IPS-15b (cell line): ENCODE measurements at regions not wholly inside any gene's neighbourhood (a gene's known extent, or its start where the extent isn't known, plus 50 kb on each side); places are given as distances from the start of the nearest gene placed in this dataset.

Experiments used
- H3K27me3 ChIP-seq: one replicate; pipeline ENCODE4 v1.6.1; 2013; ENCODE audit warnings: low read length; ENCODE audit not compliant: control insufficient read depth, insufficient read depth
- H3K36me3 ChIP-seq: one replicate; pipeline ENCODE4 v1.6.1; 2013; ENCODE audit warnings: low read length; ENCODE audit not compliant: control insufficient read depth, insufficient read depth
- H3K4me1 ChIP-seq: one replicate; pipeline ENCODE4 v1.6.1; 2013; ENCODE audit warnings: mild to moderate bottlenecking, low read length; ENCODE audit not compliant: control insufficient read depth, insufficient read depth
- H3K4me3 ChIP-seq: one replicate; pipeline ENCODE4 v1.5.1; 2013; ENCODE audit warnings: low read depth, low read length
- H3K9ac ChIP-seq: one replicate; pipeline ENCODE4 v1.6.1; 2013; ENCODE audit warnings: low read depth, mild to moderate bottlenecking, low read length
- H3K9me3 ChIP-seq: one replicate; pipeline ENCODE4 v1.6.1; 2013; ENCODE audit warnings: mild to moderate bottlenecking, low read length; ENCODE audit not compliant: control insufficient read depth, insufficient read depth

GRCh38 chr14:65335411-65335947, 77.1 kb upstream of the FUT8 start:
- Histone ChIP-seq H3K9ac (no peak overlapping the region), H3K4me3 (peak overlapping the region; percentile 31), H3K27me3 (no peaks in the 10 kb centered on the region), H3K36me3 (no peaks in the 10 kb centered on the region), H3K9me3 (no peaks in the 10 kb centered on the region), H3K4me1 (peaks cover 20% of the 10 kb centered on the region)

GRCh38 chr14:65336191-65336591, 76.3 kb upstream of the FUT8 start:
- H3K9ac ChIP-seq = no peak overlapping the region
- H3K9me3 ChIP-seq = no peaks in the 10 kb centered on the region
- H3K4me1 ChIP-seq = peaks cover 20% of the 10 kb centered on the region
- H3K4me3 ChIP-seq = no peak overlapping the region
- H3K27me3 ChIP-seq = no peaks in the 10 kb centered on the region
- no peaks in the 10 kb centered on the region for H3K36me3 ChIP-seq

- Histone ChIP-seq H3K4me1 (peaks cover 14% of the 10 kb centered on the region), H3K36me3 (no peaks in the 10 kb centered on the region), H3K9ac (no peak overlapping the region), H3K27me3 (no peaks in the 10 kb centered on the region), H3K9me3 (no peaks in the 10 kb centered on the region), H3K4me3 (no peak overlapping the region)
Measured at GRCh38 chr14:65339866-65340265, 72.7 kb upstream of the FUT8 start.

DNA sequence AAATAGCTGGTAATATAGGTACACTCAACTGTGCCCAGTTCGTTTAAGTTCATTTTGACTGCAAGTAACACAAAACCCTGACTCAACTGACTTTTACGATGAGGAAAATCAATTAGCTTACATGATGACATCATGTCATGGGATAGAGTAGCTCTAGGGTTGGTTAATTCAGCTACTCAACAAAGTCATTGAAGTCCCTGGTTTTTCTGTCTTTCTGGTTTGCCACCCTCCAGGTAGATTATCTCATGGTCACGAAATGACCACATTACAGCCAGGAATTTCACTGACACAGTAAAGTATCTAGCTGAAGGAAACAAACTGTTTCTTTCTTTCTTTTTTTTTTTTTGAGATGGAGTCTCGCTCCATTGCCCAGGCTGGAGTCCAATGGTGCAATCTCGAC, 68.5 kb upstream of the FUT8 start:
- Histone ChIP-seq H3K36me3 (no peaks in the 10 kb centered on the region), H3K9ac (no peak overlapping the region), H3K9me3 (no peaks in the 10 kb centered on the region), H3K4me1 (no peaks in the 10 kb centered on the region), H3K27me3 (no peaks in the 10 kb centered on the region), H3K4me3 (no peak overlapping the region)

DNA sequence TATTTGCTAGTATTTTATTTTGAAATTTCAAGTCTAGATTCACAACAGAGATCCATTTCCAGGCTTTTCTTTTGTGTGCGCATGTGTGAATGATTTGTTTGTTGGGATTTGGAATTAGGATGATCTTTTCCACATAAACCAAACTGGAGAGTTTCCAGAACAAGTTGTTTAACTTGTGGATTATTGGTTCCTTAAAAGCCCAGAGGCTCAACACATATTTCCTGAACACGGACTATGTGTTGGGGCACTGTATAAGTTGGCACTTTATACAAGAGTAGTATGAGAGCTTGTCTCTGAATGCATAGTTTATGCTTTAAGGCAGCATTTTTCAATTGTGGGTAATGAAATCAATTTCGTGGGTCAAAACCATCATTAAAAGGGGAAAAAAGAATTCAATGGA, 67.3 kb upstream of the FUT8 start:
- H3K4me1 ChIP-seq = no peaks in the 10 kb centered on the region
- H3K9me3 ChIP-seq = no peaks in the 10 kb centered on the region
- H3K9ac ChIP-seq = no peak overlapping the region
- no peaks in the 10 kb centered on the region for H3K27me3 ChIP-seq
- H3K36me3 ChIP-seq = no peaks in the 10 kb centered on the region
- no peak overlapping the region for H3K4me3 ChIP-seq

GRCh38 chr14:65346474-65346873, 66.1 kb upstream of the FUT8 start:
- H3K4me1 ChIP-seq = no peaks in the 10 kb centered on the region
- H3K27me3 ChIP-seq = no peaks in the 10 kb centered on the region
- no peaks in the 10 kb centered on the region for H3K9me3 ChIP-seq
- no peak overlapping the region for H3K9ac ChIP-seq
- H3K4me3 ChIP-seq = no peak overlapping the region
- H3K36me3 ChIP-seq = no peaks in the 10 kb centered on the region

- Histone ChIP-seq H3K36me3 (no peaks in the 10 kb centered on the region), H3K9ac (no peak overlapping the region), H3K9me3 (no peaks in the 10 kb centered on the region), H3K4me1 (no peaks in the 10 kb centered on the region), H3K4me3 (no peak overlapping the region), H3K27me3 (no peaks in the 10 kb centered on the region)
Measured at GRCh38 chr14:65346895-65347294, 65.6 kb upstream of the FUT8 start.

DNA sequence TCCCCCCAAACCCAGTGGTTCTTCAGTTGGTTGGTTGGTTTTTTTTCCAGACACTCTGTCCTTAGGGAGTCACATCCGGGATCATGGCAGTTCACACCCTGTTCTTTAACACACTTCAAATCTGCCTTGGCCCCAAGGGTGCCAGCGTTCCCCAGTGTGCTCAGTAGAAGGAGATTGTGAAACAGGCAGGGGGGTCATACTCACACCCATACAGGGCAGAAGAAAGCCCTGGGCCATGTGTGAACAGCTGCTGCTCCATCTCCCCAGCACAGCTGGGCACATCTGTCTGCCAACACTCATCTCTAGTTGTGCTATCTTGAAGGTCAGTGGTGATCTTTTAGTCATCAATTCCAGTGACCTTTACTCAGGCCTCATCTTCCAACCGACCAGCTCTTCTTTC, 64.4 kb upstream of the FUT8 start:
- H3K4me3 ChIP-seq = no peak overlapping the region
- H3K36me3 ChIP-seq = no peaks in the 10 kb centered on the region
- no peaks in the 10 kb centered on the region for H3K9me3 ChIP-seq
- H3K4me1 ChIP-seq = no peaks in the 10 kb centered on the region
- H3K9ac ChIP-seq = no peak overlapping the region
- no peaks in the 10 kb centered on the region for H3K27me3 ChIP-seq

GRCh38 chr14:65349100-65349499, 63.4 kb upstream of the FUT8 start:
- H3K4me3 ChIP-seq = no peak overlapping the region
- no peak overlapping the region for H3K9ac ChIP-seq
- no peaks in the 10 kb centered on the region for H3K36me3 ChIP-seq
- H3K27me3 ChIP-seq = no peaks in the 10 kb centered on the region
- no peaks in the 10 kb centered on the region for H3K4me1 ChIP-seq
- no peaks in the 10 kb centered on the region for H3K9me3 ChIP-seq

- no peaks in the 10 kb centered on the region for H3K4me1 ChIP-seq
- H3K27me3 ChIP-seq = no peaks in the 10 kb centered on the region
- no peaks in the 10 kb centered on the region for H3K9me3 ChIP-seq
- H3K9ac ChIP-seq = no peak overlapping the region
- no peaks in the 10 kb centered on the region for H3K36me3 ChIP-seq
- H3K4me3 ChIP-seq = no peak overlapping the region
Measured at GRCh38 chr14:65351493-65352194, 60.9 kb upstream of the FUT8 start.

- H3K9ac ChIP-seq = no peak overlapping the region
- no peaks in the 10 kb centered on the region for H3K36me3 ChIP-seq
- H3K27me3 ChIP-seq = no peaks in the 10 kb centered on the region
- H3K4me3 ChIP-seq = no peak overlapping the region
- H3K4me1 ChIP-seq = no peaks in the 10 kb centered on the region
- H3K9me3 ChIP-seq = no peaks in the 10 kb centered on the region
Measured at GRCh38 chr14:65352964-65353530, 59.5 kb upstream of the FUT8 start.

DNA sequence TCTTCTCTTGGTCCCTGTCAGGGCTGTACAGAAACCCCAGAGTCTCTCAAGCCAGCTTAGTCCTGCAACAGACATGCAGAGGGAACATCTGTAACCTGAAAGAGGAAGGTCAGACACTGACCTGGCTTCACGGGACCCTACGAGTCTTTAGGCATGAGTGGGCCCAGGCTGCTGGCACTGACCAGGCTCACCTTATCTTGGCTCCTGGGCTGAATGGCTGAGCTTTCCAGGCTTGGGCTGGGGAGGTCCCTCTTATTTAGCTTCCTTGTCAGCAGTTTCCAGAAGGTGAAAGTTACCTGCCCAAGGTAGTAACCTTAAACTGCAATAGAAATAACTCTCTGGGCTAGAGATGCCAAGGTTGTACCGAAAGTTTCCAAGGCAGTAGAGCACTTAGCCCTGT, 58.4 kb upstream of the FUT8 start:
- H3K9me3 ChIP-seq = no peaks in the 10 kb centered on the region
- H3K9ac ChIP-seq = no peak overlapping the region
- no peaks in the 10 kb centered on the region for H3K36me3 ChIP-seq
- no peaks in the 10 kb centered on the region for H3K27me3 ChIP-seq
- H3K4me3 ChIP-seq = no peak overlapping the region
- no peaks in the 10 kb centered on the region for H3K4me1 ChIP-seq
